GM18517 (cell line): ENCODE measurements at regions not wholly inside any gene's neighbourhood (a gene's known extent, or its start where the extent isn't known, plus 50 kb on each side); places are given as distances from the start of the nearest gene placed in this dataset.
"Not testable (repeated sequence)": the region's sequence is repeated elsewhere in the genome, so short reads cannot be mapped to it uniquely, and the experiment has no call there.

Source experiments
- ATAC-seq: cut with Tn5 transposase; IDR thresholded peaks from one replicate; pipeline ENCODE4 v1.9.1; 2021; ENCODE audit warnings: mild to moderate bottlenecking, moderate library complexity; ENCODE audit not compliant: unreplicated experiment

GRCh38 chr15:22196423-22196822 lies 116.1 kb downstream of the OR4M2 start:
- not testable (repeated sequence) for ATAC-seq

DNA sequence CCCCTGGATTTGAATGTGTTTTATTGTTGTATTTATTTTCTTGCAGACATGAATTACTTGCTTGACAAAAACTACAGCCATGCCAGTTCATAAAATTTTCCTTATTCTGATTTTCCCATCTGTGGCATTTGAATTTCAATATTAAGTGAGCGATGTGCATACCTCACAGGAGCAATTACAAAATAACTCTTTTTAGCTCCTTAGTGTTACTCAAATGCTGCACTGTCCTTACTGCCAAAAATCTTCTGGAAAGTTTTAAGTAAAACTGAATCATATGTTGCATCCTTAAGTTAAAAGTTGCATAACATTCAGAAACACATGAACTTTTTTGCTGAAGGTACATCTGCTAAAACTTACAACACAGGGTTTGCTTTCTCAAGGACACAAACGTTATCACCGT lies 120.1 kb downstream of the OR4M2 start:
- ATAC-seq, result not testable (repeated sequence)

GRCh38 chr15:22201993-22202659 lies 121.8 kb downstream of the OR4M2 start:
- not testable (repeated sequence) for ATAC-seq

DNA sequence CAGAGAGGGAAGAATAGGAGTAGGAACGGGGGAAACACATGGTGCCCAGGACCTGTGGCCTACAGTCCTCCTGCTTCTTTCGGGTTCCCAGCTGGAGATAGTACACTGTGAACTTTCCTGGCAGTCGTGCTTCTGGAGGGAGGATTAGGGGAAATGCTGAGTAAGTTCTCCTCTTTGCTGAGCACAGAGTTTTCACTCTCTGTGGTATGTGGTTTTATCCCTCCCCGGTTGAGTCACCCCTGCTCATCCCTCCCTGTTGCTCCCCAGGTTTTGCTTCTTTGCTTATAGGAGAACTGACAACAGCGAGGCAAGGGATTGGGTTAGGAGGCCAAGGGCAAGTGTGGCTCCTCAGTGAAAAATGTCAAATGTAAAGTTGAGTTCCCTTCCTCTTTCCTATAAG lies 122.9 kb downstream of the OR4M2 start:
- not testable (repeated sequence) for ATAC-seq

DNA sequence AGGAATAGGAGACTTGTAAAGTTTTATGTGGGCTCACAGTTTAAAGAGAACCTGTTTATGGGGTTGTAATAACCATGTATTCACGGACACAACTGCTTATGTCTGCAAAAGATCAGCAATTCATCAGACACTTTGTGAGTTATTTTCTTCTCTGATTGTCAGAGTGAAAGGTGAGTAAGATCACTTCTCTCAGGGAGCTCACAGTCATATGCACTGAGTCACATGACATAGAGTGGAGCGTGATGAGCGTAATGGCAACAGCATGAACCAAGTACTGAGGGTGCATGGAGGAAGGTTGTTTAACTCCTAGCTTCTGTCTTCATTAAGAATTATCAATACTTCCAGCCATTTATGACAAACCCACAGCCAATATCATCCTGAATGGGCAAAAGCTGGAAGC lies 128.8 kb downstream of the OR4M2 start:
- not testable (repeated sequence) for ATAC-seq

DNA sequence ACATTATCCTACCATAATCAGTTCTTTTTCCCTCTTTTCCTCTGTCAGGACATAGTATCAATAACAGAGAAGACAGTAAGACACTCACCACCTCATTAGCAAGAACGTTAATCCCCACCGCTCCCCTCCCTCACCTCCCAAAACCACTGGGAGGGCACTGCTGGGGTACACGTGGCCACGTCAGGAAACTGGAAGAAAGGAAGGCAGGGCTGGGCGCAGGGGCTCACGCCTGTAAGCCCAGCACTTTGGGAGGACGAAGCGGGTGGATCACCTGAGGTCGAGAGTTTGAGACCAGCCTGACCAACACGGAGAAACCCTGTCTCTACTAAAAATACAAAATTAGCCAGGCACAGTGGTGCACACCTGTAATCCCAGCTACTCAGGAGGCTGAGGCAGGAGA lies 142.3 kb downstream of the OR4M2 start:
- ATAC-seq, result not testable (repeated sequence)

DNA sequence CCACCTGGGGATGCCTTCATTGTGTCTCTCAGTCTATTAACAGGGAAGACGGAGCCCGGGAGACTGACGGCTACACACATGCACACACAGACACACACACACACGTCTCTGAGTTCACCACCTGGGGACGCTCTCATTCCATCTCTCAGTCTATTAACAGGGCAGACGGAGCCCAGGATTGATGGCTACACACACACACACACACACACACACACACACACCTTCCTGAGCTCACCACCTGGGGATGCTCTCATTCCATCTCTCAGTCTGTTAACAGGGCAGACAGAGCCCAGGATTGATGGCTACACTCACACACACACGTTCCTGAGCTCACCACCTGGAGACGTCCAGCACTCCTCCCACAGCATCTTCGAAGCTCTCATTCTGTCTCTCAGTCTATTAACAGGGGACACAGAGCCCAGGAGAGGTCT lies 143.9 kb downstream of the OR4M2 start:
- no peak for ATAC-seq

GRCh38 chr15:22224961-22225360 lies 144.6 kb downstream of the OR4M2 start:
- not testable (repeated sequence) for ATAC-seq

DNA sequence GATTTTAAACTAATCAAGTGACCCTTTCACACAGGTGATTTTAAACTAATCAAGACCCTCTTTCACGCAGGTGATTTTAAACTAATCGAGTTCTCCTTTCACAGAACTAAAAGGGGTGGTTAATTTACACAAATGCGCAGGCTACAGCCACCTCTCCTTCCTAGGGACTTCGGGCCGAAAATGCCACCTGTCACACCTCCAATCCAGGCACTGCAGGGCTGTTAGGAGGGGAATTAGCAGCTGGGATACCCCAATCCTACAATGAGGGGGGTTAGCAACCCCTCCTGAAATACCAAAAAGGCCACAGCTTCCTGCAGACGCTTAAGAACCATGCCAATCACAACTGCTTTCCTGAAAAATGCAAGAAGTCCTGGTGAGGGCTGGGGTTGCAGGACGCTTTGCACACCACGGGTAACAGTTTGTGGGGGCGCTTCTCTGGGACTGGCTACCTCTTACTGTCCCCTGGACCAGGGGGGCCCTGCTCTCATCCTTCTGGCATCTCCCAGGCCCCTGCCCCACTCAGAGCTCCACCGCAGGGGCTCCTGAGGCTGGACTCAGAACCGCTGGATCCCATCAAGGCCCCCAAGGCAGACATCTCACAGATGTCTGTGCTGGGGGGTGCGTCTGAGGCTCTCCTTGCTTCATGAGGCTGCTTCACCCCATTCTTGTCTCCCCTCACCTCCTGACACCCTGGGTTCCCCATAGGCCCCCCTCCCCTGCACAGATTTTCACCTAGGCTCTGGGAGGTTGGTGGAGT lies 145.9 kb downstream of the OR4M2 start:
- no peak for ATAC-seq

GRCh38 chr15:22227411-22228100 lies 147.2 kb downstream of the OR4M2 start:
- no peak for ATAC-seq

DNA sequence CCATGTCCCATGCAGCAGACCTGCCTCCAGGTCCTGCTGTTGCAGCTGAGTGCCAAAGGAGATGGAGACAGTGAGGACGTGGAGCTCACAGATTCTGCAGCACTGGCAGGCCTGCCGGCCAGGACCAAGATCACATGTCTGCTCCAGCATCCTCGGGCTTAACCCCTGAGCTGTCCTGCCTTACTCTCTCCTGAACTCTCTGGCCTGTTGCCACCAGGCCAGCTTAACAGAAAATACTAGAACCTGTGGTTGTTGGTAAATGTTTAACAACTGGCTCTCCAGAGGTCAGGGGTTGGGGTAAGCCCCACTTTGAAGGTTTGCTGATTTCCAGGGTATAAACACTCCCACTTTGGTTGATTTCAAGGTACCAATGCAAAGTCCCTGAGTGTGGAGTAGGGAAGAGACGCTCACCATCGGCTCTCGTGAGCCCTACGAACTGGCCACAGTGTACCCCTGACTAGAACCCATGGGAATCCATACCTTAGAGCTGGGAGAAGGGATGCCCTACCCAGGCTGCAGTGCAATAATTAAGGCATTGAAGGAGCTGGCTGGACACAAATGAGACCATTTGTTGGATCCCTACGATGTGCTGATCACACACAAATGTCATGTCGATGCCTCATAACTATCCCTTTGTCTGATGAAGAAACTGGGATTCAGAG lies 147.9 kb downstream of the OR4M2 start:
- ATAC-seq, result no peak

DNA sequence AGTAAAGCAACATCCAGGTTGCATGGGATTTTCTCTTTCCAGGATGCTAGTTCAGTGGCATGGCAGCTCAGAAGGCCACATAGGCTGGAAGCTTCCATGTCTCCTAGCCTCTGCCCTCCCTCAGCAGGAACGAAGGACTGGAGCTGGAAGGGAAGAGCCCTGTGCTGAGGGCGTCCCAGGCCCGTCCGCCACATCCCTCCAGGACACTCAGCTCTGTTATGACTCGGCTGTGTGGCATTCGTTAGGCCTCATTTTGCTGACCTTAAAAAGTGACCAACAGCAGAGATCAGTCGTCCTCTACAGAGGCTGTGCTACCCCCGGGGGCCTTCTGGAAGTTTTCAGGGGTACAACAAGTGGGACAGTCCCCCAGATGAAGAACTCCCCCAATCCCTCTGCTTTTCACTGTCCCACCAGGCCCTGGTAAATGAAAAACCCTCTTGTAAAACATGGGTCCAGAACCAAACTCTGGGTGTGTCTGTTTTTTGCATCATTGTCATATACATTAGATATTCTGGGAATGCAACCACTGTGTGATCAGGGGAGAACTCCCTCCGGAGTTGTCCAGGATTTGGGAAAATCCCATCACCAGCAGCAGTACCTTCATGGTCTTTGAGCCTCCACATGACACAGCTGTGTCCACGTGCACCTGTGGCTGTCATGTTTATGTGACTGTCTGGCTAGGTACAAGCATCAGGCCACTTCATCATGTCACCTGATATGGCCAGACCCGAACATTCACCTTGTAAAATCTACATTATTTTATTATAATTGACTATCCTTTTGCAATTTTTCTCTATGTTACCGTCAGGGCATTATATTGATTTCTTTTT lies 149.9 kb downstream of the OR4M2 start:
- no peak for ATAC-seq

DNA sequence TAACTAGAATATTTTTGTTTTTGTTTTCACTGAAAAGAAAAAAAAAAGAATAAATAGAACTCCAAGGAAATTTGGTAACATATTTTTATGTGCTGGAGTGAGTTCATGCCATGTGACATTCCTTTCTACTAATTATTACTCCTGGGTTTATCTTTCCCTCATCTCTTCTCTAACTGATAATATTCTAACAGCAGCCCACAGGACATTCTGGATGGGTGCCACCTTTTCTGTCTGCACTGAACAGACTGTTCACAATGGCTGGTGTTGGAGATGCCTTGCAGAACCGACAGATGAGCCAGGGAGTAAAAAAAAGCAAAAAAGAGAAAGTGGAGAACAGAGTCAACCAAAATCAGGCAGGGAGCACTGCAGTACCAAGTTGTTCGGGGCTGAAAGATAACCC lies 151.3 kb downstream of the OR4M2 start:
- ATAC-seq, result no peak

- no peak for ATAC-seq
These were observed 152.3 kb downstream of the OR4M2 start for GRCh38 chr15:22232675-22233074.

DNA sequence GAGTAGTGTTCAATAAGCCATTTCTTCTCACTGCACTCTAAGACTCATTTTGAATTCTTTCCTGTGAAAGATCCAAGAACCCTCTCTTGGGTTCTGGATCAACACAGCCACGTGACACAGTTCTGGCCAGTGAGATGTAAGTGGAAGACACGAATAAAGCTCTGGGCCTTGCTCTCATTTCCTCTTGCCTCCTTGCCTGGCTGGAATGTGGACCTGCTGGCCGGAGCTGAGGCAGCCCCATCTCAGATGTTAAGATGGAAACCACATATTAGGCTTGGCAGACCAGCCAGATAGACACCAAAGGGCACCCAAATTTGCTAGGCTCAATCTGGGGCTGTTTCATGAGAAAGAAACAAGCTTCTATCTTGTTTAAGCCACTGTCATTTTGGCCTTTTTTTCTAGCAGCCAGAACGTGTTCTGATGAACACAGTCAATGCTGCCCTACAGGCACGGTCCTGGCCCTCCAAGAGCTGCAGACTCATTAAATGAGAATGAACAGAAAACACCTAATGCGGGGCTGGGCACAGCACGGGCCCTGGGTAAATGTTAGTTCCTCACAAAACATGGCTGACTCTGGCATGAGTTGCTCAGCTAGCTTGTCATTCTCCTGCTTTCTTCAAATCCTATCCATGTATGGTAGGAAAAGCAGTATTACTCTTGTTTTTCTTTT lies 155.1 kb downstream of the OR4M2 start:
- not testable (repeated sequence) for ATAC-seq

DNA sequence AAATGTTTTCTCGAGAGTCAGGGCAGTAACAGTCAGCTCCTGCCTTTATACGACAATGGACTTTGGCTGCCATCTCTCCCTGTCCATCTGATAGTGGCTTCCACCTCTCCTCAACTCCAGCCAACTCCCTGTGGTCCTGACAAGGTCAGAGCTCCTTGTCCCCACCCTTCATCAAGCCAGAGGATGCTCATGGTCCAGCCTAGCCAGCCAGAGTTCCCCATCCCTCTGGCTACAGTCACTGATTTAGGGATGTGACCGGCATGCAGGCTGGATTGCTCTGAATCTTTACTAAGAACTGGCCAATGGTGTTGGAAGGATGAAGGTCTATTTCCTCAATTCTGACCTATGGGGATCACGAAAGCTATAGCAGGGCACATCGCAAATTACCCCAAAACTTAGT lies 156.1 kb downstream of the OR4M2 start:
- ATAC-seq, result no peak

- ATAC-seq, result no peak
These were observed 157.6 kb downstream of the OR4M2 start for GRCh38 chr15:22237891-22238275.

DNA sequence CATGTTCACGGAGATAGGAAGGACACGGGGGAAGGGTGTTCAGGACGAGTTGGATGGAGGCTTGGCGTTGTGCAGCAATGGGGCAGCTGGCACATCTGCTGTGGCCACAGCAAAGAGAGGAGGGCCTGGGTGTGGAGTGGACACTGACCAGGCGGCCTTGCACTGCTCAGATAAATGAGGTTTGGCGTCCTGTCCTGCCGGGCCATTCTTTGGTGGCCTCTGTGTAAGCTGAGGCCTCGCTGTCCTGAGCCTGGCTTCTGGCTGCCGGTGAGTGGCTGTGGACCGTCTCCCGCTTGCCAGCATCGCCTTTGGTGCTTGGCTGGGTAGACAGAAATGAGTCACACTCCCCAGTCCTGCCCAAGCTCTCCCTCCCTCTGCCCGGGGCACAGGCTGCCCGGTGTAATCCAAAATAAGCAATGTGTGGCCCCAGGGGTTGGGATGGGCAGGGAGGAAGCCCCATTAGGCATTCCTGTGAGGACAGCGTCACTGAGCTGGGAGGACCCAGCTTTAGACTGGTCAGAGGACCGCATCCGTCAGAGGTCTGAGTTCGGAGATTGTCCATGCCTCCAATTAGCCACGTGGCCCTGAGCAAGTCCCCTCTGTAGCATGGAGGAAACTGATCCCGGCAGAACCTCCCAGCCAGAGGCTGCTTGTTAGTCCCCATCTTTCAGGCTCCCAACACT lies 158.1 kb downstream of the OR4M2 start:
- not testable (repeated sequence) for ATAC-seq
